HG02642 (cell line): ENCODE measurements at regions not wholly inside any gene's neighbourhood (a gene's known extent, or its start where the extent isn't known, plus 50 kb on each side); places are given as distances from the start of the nearest gene placed in this dataset.
"Not testable (repeated sequence)": the region's sequence is repeated elsewhere in the genome, so short reads cannot be mapped to it uniquely, and the experiment has no call there.

Experiments
- ATAC-seq: cut with Tn5 transposase; IDR thresholded peaks from one replicate; pipeline ENCODE4 v1.9.1; 2021; ENCODE audit warnings: mild to moderate bottlenecking; ENCODE audit not compliant: unreplicated experiment, poor library complexity

- no peak for ATAC-seq
Measured at GRCh38 chr18:29378651-29379136, 1201.8 kb upstream of the CDH2 start.

- ATAC-seq: no peak
Measured at GRCh38 chr18:29377346-29377745, 1200.4 kb upstream of the CDH2 start.

- ATAC-seq: no peak
Measured at GRCh38 chr18:29373000-29373399, 1196.1 kb upstream of the CDH2 start.

GRCh38 chr18:29361843-29362242, 1184.9 kb upstream of the CDH2 start:
- ATAC-seq: no peak

GRCh38 chr18:29360659-29361058, 1183.7 kb upstream of the CDH2 start:
- not testable (repeated sequence) for ATAC-seq

- not testable (repeated sequence) for ATAC-seq
Measured at GRCh38 chr18:29359222-29359621, 1182.3 kb upstream of the CDH2 start.

DNA sequence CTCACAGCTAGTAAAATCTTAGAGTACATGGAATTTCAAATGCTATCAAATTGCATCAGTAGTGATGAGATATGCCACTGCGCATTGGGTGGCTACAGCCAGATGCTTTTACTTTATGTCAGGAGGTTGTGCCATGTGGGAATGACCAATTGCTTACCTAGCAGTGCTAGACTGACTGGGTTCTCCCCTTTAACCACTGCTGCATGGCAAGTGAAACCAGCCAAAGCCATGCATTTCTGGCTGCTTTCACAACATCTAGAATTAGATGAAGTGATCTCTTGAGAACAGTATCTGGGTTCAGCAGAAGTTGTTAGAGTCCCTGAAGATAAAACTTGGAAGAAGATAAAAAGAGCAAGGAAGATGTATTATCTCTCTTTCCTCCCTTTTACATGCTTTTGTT, 1174.2 kb upstream of the CDH2 start:
- no peak for ATAC-seq

- ATAC-seq: no peak
Measured at GRCh38 chr18:29328932-29329331, 1152.0 kb upstream of the CDH2 start.

DNA sequence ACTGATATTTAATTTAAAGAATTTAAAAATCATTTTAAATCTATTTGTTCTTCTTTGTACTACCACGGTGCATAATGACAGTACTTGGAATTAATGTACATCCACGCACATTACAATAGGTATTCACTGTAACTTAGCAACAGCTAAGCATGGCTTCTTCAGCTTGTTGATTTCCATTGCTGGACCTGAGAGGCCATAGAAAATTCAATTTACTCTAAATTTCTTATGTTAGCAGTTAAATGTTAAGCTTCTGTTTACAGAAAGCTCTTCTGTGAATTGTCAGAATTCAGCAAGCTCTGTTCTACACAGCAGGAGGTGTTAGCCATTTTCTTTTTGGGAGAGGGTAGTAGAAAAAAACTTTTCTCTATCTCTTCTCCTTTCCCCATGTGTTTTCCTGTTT, 1149.3 kb upstream of the CDH2 start:
- no peak for ATAC-seq

GRCh38 chr18:29321561-29321960, 1144.6 kb upstream of the CDH2 start:
- no peak for ATAC-seq

DNA sequence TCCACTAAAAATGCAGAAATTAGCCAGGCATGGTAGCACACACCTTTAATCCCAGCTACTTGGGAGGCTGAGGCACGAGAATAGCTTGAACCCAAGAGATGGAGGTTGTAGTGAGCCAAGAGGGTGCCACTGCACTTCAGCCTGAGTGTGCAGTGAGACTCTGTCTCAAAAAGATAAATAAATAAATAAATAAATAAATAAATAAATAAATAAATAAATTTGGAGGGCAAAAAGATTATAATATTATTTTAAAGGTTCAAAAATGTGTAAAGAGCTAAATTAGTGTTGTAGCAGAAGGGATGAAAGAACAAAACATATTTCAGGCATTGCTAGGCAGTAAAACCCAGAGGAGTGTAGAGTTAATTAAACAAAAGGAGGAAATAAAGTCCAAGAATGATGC, 1136.4 kb upstream of the CDH2 start:
- ATAC-seq: no peak

DNA sequence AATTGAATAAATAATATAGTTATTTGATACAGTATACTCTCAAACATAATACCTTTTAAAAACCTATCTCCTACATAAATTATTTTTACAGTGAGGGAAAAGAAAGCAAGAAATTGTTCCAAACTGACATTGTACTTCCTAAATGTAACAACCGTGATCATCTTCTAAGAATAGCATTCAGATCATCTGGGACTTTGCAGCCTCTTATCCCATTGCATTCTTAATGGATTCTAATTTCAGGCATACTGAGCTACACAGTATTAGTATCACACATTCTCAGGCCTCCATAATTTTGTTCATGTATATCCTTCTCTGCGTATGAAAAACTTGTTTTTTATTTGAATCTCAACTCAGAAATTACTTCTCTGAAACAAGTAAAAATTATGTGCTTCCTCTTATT, 1134.7 kb upstream of the CDH2 start:
- no peak for ATAC-seq

- no peak for ATAC-seq
Measured at GRCh38 chr18:29309366-29309765, 1132.4 kb upstream of the CDH2 start.

GRCh38 chr18:29307982-29308381, 1131.1 kb upstream of the CDH2 start:
- no peak for ATAC-seq

- no peak for ATAC-seq
Measured at GRCh38 chr18:29307231-29307630, 1130.3 kb upstream of the CDH2 start.

- no peak for ATAC-seq
Measured at GRCh38 chr18:29305516-29305915, 1128.6 kb upstream of the CDH2 start.

DNA sequence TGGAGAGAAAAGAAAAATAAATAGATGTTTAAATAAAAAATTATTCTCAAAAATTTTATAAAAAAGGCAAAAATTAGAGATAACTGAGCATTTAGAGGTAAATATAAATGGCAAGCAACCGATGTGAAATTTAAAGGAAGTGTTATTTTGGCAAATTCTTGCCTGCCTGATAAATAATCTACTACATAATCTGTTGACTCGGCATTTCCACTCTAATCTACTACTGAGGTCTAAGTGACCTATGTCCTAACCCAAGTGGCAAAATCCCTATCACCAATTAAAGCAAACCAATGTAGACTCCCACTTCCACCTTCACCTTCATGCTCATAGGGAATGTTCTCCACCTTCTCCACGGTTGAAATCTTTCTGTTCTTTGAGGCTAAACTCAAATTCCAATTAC, 1124.1 kb upstream of the CDH2 start:
- no peak for ATAC-seq

DNA sequence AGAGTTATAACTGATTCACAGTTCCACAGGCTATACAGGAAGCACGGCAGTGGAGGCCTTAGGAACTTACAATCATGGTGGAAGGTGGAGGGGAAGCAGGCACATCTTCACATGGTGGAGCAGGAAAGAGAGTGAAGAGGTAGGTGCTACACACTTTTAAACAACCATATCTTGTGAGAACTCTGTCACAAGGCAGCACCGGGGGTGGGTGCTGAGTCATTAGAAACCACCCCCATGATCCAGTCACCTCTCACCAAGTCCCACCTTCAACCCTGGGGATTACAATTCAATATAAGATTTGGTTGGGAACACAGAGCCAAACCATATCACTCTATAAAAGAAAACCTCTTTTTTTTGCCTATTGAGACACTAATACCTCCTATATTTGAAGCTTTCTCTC, 1108.5 kb upstream of the CDH2 start:
- ATAC-seq: no peak

GRCh38 chr18:29271501-29271900, 1094.6 kb upstream of the CDH2 start:
- no peak for ATAC-seq

DNA sequence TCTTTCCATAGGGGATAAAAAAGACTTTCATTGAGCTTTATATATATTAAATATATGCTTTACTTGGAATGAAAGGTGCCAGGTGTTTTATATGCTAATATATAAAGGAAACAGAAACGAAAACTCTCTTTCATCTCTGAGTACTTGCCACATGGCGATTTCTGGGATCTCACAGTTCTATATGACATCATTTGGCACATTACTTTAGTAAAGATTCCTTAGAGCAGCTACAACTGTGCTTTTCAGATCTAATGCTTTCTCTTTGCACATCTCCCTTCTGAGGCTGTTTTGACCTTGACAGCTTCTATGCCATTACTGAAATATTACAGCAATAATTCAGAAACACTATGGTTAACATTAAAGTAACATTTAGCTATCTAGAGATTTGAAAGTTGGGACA, 1082.9 kb upstream of the CDH2 start:
- no peak for ATAC-seq

DNA sequence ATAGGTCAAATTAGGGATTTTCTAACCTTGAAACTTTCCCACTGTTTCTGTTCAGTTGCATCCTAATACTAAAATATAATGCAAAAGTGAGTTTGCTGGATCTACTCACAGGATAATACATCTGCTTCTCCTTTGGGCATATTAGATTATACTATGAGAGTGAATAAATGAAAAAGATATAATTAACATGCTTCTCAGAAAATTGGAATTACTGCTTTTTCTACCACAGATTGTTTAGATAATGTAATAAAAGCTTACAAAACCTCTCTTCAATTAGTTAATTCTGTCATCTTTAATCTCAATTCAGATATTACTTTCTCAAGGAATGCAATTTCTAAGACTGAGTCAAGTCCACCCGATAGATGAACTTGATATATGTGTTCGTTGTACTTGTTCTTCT, 1077.2 kb upstream of the CDH2 start:
- no peak for ATAC-seq

- no peak for ATAC-seq
Measured at GRCh38 chr18:29251681-29252080, 1074.8 kb upstream of the CDH2 start.

DNA sequence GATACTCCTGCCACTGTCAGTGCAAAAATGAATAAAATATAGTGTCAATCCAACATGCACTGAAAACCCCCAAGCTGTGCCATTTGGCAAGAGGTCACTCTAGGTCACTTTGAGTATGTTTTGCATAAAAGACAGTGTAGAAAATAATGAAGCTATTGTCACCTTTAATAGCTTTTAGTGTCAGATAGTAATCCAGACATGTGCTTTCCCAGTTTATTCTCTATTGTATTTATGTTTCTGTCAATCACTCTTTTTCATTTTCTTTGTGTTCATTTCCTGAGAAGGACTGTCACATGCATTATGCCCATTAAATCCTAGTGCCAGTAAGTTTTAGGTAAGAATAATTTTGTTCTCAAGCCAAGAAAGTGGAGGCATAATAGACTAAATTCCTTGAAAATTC, 1073.9 kb upstream of the CDH2 start:
- no peak for ATAC-seq
